ENCODE measurements at regions not wholly inside any gene's neighbourhood (a gene's known extent, or its start where the extent isn't known, plus 50 kb on each side); places are given as distances from the start of the nearest gene placed in this dataset.

GRCh38 chr11:116193321-116194131 lies 579.3 kb downstream of the BUD13 start:
- DNase-seq (ENCODE audit: low read depth in 1 of 2, low spot score in 1 of 2), result no peak

GRCh38 chr11:116192509-116193210 lies 580.1 kb downstream of the BUD13 start:
- no peak for DNase-seq (ENCODE audit: low read depth in 1 of 2, low spot score in 1 of 2)

GRCh38 chr11:116190861-116191260 lies 581.9 kb downstream of the BUD13 start:
- no peak for DNase-seq (ENCODE audit: low read depth in 1 of 2, low spot score in 1 of 2)

GRCh38 chr11:116189408-116190170 lies 583.2 kb downstream of the BUD13 start:
- DNase-seq (ENCODE audit: low read depth in 1 of 2, low spot score in 1 of 2), result no peak

- no peak for DNase-seq (ENCODE audit: low read depth in 1 of 2, low spot score in 1 of 2)
Observed at GRCh38 chr11:116188350-116188749, 584.4 kb downstream of the BUD13 start.

- DNase-seq (ENCODE audit: low read depth in 1 of 2, low spot score in 1 of 2), result no peak
Observed at GRCh38 chr11:116187026-116187425, 585.8 kb downstream of the BUD13 start.

GRCh38 chr11:116185551-116185950 lies 587.2 kb downstream of the BUD13 start:
- DNase-seq (ENCODE audit: low read depth in 1 of 2, low spot score in 1 of 2), result no peak

- DNase-seq (ENCODE audit: low read depth in 1 of 2, low spot score in 1 of 2), result no peak
Observed at GRCh38 chr11:116184763-116185162, 588.0 kb downstream of the BUD13 start.

GRCh38 chr11:116182356-116182966 lies 590.3 kb downstream of the BUD13 start:
- no peak for DNase-seq (ENCODE audit: low read depth in 1 of 2, low spot score in 1 of 2)

GRCh38 chr11:116180806-116181600 lies 591.8 kb downstream of the BUD13 start:
- no peak for DNase-seq (ENCODE audit: low read depth in 1 of 2, low spot score in 1 of 2)

GRCh38 chr11:116179401-116179800 lies 593.4 kb downstream of the BUD13 start:
- DNase-seq (ENCODE audit: low read depth in 1 of 2, low spot score in 1 of 2), result no peak

- no peak for DNase-seq (ENCODE audit: low read depth in 1 of 2, low spot score in 1 of 2)
Observed at GRCh38 chr11:116177521-116178210, 595.1 kb downstream of the BUD13 start.

- DNase-seq (ENCODE audit: low read depth in 1 of 2, low spot score in 1 of 2), result no peak
Observed at GRCh38 chr11:116176484-116177005, 596.2 kb downstream of the BUD13 start.

- DNase-seq (ENCODE audit: low read depth in 1 of 2, low spot score in 1 of 2), result no peak
Observed at GRCh38 chr11:116175707-116176106, 597.1 kb downstream of the BUD13 start.

GRCh38 chr11:116173941-116174911 lies 598.6 kb downstream of the BUD13 start:
- DNase-seq (ENCODE audit: low read depth in 1 of 2, low spot score in 1 of 2), result no peak

- DNase-seq (ENCODE audit: low read depth in 1 of 2, low spot score in 1 of 2), result no peak
Observed at GRCh38 chr11:116173506-116173905, 599.3 kb downstream of the BUD13 start.

GRCh38 chr11:116172851-116173250 lies 599.9 kb downstream of the BUD13 start:
- DNase-seq (ENCODE audit: low read depth in 1 of 2, low spot score in 1 of 2), result no peak

GRCh38 chr11:116172156-116172555 lies 600.6 kb downstream of the BUD13 start:
- no peak for DNase-seq (ENCODE audit: low read depth in 1 of 2, low spot score in 1 of 2)

Measured in stimulated activated CD4-positive, alpha-beta T cell treated with anti-CD3 and anti-CD28 coated beads, Interleukin-15, amount 100 ng/mL, for 1 hour (primary cell).